ENCODE measurements at regions not wholly inside any gene's neighbourhood (a gene's known extent, or its start where the extent isn't known, plus 50 kb on each side); places are given as distances from the start of the nearest gene placed in this dataset.

- DNase-seq (ENCODE audit: low read depth) = no peak
Measured at GRCh38 chr20:60371384-60371783, 413.2 kb downstream of the CDH26 start.

GRCh38 chr20:60372275-60372674, 414.1 kb downstream of the CDH26 start:
- DNase-seq (ENCODE audit: low read depth) = no peak

GRCh38 chr20:60372822-60373221, 414.6 kb downstream of the CDH26 start:
- no peak for DNase-seq (ENCODE audit: low read depth)

GRCh38 chr20:60378620-60379019, 420.4 kb downstream of the CDH26 start:
- no peak for DNase-seq (ENCODE audit: low read depth)

- DNase-seq (ENCODE audit: low read depth) = no peak
Measured at GRCh38 chr20:60381643-60382400, 423.6 kb downstream of the CDH26 start.

GRCh38 chr20:60389441-60389840, 431.2 kb downstream of the CDH26 start:
- DNase-seq (ENCODE audit: low read depth) = no peak

- DNase-seq (ENCODE audit: low read depth) = no peak
Measured at GRCh38 chr20:60389882-60390281, 431.7 kb downstream of the CDH26 start.

DNA sequence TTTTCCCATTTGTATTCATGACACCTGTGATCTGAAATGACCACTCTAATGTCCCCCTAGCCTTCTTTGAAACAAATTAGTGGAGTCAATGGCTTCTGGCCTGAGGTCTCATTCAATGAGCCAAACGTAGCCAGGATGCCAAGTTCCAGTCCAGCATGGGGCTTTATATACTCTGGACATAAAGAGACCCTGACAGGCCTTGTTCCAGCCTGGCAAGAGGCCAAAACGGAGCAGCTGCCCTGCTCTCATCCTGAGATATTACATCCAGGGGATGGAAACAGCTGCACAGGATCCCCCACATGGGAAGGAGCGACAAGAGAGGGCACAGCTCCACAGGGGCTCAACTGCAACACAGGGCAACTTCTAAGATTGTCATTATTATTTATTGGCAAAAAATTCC, 437.8 kb downstream of the CDH26 start:
- DNase-seq (ENCODE audit: low read depth) = no peak

- no peak for DNase-seq (ENCODE audit: low read depth)
Measured at GRCh38 chr20:60400567-60400966, 442.3 kb downstream of the CDH26 start.

DNA sequence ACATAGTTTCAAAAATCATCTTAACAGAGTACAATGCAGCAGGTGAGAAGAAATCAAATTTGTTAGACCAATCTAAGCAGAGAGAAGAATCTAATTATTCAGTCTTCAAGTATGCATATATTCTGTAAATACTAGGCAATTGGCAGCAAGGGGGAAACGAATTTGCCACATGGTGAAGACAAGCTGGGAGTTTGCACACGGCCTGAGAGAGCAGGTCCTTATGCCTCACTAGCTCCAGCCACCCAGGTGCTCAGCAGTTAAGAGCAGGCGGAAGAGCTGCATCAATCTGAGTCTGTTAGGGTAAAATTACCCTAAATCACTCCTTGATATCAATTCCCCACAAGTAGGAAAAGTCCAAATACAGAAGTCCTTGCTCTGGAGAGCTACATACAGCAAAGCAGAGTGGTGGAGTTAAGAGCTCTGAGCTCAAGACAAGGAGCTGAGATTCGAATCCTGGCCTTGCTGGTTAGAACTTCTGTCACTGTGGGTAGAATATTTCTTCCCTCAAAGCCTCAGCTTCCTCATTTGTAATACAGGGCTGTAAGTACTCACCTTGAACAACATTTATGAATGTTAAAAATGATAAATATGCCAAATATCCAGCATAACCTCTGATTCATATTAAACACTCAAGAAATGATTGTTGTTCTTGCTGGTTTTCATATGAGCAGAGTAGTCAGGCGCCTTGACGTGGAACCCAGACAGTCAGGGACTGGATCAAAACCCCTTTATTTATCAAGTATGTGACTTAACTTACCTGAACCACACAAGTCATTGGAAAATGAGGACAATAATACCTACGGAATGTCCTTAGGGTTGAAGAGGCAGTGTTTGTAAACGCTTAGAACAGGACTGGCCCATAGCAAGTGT, 444.2 kb downstream of the CDH26 start:
- no peak for DNase-seq (ENCODE audit: low read depth)

- peak; percentile 39 for DNase-seq (ENCODE audit: low read depth)
Measured at GRCh38 chr20:60403105-60403741, 445.0 kb downstream of the CDH26 start.

DNA sequence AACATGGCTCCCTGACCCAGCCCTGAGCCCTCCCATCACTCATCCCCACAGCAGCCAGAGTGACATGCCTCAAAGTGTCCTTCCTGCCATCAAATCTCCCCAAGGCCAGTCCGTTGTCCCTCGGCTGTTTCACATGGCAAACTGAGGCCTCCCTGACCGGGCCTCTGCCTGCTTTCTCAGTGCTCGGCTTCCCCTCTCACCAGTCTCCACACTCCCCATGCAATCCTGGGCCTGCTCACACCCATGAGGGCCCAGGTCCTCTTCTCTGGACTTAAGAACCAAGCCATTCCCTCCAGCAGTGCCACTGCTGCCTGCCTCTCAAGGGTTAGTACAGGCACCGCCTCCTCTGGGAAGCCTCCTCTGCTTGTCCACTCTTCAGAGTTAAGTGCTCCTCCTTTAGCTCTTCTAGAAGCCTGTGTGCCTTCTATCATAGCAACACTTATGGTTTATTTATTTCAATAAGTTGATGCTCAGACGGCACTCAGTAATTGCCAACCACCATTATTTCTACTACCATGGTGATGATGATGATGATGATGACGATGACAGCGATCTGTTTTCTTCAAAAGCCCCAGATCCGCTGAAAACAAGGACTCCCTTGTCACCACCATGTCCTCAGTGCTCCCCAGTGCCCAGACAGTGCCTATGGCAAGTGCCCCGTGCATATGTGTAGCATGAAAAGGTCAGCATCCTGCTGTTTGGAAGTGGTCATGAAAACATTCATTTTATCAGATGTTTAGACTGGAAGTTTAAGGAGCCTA, 449.0 kb downstream of the CDH26 start:
- DNase-seq (ENCODE audit: low read depth) = no peak

DNA sequence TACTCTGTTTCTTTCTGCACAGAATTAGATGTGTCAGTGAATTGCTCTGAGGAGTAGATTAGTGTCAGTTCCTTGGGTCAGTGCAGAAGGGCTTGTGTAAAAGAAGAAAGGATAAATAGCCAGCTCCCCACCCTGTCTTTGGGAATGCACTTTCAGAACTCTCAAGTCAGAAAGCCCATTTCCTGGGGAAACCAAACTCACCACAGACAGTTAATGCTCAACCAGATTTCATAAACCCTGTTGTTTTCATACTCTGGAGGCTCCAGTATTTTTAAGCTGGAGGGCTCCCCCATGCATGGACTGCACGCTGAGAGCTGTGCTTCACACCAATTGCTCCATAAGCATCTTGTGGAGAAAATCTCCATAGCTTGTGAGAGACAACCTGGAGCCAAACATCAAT, 449.7 kb downstream of the CDH26 start:
- DNase-seq (ENCODE audit: low read depth) = no peak

DNA sequence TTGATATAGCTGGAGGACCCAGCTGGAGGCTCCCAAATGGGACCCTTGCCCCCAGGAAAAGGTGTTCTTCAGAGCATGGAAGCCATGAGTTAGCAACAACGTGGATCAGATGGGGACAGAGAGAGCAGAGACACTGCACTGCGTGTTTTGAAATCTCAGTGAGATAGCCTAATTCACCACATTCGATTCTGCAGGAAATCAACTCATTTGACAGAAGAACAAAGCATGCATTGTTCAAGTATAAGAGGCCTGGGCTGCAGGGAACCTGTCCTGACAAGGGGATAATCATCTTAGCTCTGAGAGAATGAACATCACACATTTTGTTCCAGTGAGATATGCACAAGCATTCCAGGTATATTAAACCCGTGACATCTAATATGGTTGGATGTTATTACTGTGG, 450.2 kb downstream of the CDH26 start:
- no peak for DNase-seq (ENCODE audit: low read depth)

DNA sequence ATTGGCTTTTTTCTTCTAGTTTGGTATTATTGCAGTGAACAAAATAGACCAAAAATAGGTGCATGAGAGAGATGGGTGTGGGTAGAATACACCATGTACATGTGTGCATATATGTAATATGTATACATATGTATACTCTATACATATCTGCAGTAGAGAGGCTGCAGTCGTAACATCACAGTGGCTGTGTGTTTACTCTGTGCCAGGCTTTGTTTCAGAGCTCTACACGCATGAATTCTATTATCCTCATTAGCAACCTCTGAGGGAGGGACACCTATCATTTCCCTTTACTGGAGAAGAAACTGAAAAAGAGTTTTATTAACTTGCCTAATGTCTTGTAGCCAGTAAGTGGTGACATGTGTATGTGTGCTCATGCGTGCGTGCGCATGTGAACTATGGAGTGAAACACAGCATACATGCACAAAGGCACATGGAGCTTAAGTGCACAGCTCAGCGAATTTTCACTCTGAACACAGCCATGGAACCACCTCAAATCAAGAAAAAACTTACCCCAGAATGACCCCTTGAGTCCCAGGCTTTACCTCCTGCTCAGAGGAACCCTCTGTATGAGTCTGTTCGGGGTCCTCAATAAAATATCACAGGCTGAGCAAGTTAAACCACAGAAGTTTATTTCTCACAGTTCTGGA, 452.5 kb downstream of the CDH26 start:
- DNase-seq (ENCODE audit: low read depth) = no peak

- no peak for DNase-seq (ENCODE audit: low read depth)
Measured at GRCh38 chr20:60411813-60412212, 453.6 kb downstream of the CDH26 start.

- DNase-seq (ENCODE audit: low read depth) = no peak
Measured at GRCh38 chr20:60420676-60421229, 462.5 kb downstream of the CDH26 start.

DNA sequence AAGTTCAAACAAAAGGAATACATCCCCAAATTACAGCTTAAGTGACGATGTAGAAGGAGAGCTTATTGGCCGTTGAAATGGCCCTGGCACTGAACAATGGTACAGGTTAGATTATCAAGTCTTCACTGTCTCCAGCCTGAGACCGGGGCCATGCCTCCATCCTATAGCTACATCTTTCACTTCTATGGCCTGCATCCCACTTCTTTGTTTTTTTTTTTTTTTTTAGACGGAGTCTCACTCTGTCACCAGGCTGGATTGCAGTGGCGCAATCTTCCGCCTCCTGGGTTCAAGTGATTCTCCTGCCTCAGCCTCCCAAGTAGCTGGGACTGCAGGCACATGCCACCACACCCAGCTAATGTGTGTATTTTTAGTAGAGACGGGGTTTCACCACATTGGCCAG, 464.6 kb downstream of the CDH26 start:
- DNase-seq (ENCODE audit: low read depth) = no peak

DNA sequence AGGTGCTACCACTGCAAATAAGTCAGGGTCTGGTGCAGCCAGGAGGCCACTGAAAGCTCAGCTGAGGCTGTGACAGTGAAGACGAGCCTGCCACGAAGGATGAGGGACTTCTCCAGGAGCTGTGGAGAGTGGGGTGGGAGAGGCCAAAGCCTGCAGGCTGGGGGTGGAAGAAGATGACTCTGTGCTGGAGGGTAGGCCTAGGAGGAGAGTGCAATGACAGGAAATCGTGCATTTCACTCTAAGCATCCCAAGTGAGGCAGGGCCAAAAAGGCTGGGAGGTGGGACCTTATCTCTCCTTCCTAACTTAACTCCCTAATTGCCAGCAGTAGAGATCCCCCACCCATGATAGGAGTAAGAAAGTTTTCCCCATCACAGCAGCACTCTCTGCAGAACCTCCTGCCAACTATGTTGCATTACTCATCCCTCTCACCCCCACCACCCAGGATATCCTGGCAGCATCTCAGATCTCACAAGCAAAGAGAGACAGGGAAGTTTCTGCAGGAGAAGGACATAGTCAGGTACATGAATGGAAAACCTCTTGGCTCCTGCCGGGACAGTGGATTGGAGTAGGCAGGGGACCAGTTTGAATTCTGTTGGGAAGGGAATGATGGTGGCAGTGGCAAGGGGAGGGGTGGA, 466.2 kb downstream of the CDH26 start:
- DNase-seq (ENCODE audit: low read depth) = no peak

DNA sequence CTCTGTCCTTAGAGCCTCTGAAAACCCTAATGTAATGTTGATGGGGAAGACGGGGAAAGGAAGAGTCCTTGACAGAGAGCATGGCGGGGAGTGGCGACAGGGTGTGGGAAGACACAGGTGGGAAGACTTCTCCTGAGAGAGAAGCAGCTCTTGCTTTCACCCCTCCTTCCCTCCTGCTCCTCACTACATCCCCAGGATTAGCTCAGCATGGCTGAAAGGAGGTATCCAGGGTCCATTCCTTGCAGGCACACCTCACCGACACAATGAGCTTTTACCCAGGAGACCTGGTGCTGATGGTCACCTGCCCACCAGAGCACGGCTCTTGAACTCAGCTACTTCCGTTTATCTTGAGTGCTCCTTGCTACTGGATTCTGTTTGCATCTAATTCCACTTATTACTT, 469.3 kb downstream of the CDH26 start:
- no peak for DNase-seq (ENCODE audit: low read depth)

- no peak for DNase-seq (ENCODE audit: low read depth)
Measured at GRCh38 chr20:60428651-60429050, 470.4 kb downstream of the CDH26 start.

Data from Daoy (cell line).